ENCODE measurements at regions not wholly inside any gene's neighbourhood (a gene's known extent, or its start where the extent isn't known, plus 50 kb on each side); places are given as distances from the start of the nearest gene placed in this dataset.
"Not testable (repeated sequence)": the region's sequence is repeated elsewhere in the genome, so short reads cannot be mapped to it uniquely, and the experiment has no call there.

DNA sequence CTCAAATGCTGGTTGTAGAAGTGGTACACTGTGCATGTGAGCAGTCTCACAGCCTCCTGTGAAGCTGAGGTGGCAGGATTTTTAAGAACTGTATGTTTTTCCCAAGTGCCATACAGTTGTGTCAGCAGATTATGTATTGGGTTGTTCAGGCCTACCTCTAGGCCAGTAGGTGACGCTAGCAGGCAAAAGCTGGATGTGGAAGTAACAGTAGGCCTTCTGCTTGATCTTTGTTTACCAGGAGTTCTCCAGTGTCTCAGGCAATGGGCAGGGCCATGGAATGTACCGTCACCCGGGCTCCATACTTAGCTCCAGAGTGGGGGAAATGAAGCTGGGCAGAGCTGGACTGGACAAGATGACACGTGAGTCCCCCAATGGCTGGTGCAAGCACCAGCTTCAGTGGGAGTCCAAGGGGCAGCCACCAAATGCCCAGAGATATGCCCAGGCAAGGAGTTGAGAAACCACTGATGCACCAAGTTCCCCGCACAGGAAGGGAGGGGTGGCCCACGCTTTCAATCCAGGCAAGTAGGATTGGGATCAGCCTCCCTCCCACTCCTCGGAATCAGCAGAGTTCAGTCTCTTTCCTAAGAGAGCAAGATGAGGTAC, 289.7 kb downstream of the HTR1B start:
- DNase-seq: no peak

DNA sequence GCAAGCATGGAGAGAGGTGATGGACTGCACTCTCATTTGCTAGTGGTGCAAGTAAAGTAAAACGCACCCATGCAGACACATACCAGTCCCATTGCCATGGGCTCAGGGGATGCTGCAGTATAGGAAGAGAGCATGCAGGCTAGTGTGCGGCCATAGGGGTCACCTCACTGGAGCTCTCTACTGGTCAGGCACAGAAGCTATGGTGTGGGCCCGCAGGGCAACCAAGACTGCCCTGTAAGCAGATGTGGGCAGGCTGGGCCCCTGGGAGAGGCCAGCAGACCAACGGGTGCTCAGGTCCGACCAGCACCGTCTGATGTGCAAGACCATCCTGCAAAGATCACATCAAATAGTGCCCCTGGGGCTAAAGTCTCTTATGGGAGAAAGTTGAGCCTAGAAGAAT, 290.7 kb downstream of the HTR1B start:
- no peak for DNase-seq

DNA sequence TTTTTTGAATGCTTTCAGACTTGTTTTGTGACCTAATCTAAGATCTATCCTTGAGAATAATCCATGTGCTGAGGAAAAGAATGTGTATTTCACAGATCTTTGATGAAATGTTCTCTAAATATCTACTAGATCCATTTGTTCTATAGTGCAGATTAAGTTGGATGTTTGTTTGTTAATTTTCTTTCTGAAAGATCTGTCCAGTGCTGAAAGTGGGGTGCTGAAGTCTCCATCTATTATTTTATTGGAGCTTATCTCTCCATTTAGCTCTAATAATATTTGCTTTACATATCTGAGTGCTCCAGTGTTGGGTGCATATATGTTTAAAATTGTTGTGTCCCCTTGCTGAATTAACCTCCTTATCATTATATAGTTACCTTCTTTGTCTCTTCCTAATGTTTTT, 303.6 kb downstream of the HTR1B start:
- no peak for DNase-seq

DNA sequence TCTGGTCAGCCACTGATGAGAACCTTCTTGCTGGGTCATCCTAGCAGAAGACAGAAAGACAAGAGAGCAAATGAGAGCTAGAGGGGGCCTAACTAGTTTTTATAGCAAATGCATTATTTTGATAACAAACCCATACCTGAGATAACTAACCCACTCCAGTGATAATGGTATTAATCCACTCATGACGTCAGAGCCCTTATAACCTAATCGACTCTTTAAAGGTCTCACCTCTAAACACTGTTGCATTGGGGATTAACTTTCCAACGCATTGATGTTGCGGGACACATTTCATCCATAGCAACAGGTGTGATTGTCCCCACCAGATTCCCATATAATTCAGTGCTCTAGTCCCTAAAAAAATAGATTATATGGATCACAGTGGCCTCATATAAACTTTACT, 312.1 kb downstream of the HTR1B start:
- no peak for DNase-seq

DNA sequence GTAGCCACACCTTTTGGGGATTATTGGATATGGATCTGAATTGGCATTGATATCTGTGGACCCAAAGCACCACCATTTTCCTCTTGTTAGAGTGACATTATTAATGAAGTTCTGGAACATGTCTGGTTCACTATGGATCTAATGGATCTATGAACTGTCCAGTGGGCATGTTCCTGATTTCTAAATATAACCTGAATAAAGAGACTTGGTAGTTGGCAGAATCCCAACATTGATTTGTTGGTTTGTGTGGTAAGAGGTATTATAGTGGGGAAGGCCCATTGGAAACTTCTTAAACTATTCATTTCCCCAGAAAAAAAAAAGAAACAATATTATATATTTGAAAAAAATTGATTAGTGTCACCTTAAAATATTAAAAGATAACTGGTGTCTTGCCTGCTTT, 312.6 kb downstream of the HTR1B start:
- no peak for DNase-seq

DNA sequence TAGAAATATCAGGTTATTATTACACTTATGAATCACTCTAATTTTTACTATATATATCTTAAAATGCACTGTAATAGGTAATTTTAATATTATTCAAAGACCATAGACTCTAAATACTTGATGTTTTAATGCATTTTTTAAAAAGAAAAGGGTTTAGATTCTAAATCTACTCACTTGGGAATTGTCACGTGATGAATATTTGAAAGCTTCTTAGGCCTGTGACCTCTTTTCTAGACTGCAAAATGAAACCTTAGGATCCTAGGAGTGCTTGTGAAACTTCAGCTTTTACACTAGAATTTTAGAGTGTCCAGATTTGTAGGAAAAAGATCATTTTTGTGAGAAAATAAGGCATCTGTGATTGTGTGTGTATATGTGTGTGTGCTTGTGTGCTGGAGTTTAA, 318.0 kb downstream of the HTR1B start:
- DNase-seq: no peak

DNA sequence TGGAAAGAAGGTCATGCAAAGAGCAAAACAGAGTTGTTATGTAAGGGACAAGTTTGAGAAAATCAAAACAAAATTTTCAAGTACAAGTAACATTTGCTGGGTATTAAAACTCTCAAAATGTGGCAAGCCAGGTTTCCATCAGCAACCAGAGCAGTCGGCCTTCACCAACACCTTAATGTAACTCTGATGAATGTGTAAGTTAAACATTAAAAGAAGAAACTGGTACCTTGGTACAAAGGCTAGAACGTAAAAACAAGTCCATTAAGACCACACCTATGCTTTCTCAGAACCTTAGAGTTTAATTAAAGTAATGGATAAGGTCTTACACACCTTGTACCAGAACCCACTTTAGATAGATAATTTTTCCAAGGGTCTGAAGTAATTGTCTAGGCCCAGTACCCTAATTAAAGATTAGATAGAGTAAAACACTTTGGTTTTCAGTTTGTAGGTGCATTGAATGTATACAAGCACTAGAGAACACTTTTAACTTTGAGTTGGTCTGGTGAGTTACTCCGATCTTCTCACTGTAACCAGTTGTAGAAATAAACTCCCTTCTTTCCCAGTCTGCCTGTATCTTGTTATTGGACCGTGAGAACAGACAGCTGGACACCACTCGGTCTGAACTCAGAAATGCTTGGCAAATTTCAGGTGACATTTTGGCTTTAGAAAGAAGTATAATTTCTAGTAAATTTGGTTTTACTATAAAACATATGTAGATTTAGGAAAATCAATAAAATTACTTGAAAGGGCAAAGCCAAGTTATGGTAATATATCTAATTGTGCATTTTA, 319.4 kb downstream of the HTR1B start:
- no peak for DNase-seq

DNA sequence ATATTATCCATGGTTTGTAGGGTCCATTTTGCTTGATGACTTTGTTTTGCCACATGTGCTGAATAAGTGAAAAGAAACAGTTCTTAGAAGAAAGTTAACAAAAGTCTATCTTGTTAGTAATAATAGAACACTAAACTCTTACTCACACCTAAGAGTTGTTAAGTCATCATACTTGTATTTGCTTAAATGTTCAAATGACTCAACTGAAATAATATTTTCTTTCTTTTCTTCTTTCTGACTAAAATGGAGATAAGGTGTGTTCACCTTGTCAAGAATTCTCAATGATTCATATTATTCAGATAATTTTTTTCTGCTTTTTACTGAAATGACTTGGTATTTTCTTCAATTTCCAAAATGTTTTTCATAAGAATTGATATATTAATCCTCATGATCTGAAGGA, 327.2 kb downstream of the HTR1B start:
- DNase-seq: no peak

DNA sequence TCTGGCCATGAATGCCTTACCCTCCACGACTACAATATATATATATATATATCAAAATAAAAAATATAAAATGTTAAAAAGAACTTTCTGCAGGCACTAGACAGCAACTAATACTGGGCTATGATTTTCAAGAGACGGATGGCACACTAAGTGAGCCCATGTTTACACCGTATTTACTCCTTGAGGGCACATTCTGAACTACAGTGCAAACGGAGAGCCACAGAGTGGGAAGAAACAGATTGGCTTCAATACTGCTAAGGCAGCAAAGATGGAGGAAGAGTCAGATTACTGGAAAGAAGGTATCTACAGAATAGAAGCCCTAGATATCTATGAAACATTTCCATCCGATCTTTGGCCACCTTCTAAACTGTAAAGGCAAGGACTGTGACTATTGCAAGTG, 330.3 kb downstream of the HTR1B start:
- no peak for DNase-seq

DNA sequence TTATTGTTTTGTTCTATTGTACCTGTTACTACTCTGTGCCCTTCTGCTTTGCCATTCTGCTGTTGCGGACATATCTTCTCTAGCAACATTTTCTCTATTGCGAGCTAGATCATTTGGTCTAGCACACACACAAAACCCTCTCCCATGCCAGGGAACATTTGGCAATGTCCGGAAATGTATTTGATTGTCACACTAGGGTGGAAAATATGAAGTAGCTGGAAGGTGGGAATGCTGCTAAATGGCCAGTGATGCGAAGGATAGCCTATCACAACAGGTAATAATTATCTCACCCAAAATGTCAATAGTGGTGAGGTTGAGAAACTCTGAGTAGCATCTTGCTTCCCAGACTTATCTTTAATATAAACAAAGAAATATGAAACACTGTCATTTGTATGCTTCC, 331.9 kb downstream of the HTR1B start:
- DNase-seq: no peak

DNA sequence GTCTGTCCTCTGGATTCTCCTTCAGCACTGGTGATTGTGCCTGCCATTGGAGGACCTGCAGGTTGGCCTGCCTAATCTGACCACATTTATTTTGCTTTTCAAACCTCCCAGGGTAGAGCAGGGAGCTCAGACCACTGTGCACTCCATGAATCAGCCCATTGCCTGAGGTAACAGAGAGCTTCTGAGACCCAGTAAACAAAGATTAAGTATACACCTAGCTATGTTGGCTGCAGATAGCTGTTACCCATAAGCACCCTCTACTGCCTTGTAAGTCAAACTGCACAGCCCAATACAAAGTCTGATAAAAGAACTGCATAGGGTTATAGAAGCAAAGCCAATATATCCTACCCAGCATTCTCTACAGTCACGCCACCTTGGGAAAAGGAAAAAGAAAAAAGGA, 338.7 kb downstream of the HTR1B start:
- DNase-seq: no peak

DNA sequence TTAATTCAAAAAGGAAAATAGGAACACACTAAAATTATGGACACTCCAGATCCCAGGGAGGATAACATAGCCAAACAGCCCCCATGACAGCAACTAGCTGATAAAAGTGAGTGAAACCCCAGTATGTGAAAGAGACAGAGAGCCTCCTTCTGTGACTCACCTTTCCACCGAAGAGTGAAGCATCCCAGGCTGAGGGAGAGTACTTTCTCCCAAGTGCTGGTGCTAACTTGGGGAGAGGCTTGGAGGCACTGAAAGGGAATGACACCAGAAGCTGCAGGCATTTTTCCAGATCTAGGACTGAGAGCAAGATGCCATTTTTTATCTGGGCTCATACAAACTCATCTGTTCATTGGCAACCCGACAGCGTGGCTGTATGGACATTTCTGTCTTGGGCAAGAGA, 339.8 kb downstream of the HTR1B start:
- no peak for DNase-seq

DNA sequence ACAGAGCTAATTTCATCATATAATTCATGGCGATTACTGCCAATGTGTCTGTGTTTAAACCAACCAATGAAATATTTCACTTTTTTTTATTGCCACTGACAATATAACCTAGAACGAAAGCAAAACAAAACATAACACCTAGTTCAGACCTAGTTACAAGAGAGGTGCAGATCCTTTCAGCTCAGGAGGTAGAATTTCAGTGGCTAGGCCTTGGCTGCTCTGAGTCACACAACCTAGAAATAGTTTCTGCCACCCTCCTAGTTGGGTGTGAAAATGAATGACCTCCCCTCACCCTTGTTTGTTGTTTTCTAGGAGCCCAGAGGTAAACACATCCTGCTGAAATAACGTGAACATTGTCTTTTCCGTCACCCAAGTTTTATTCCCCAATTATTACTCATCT, 356.3 kb downstream of the HTR1B start:
- DNase-seq: no peak

DNA sequence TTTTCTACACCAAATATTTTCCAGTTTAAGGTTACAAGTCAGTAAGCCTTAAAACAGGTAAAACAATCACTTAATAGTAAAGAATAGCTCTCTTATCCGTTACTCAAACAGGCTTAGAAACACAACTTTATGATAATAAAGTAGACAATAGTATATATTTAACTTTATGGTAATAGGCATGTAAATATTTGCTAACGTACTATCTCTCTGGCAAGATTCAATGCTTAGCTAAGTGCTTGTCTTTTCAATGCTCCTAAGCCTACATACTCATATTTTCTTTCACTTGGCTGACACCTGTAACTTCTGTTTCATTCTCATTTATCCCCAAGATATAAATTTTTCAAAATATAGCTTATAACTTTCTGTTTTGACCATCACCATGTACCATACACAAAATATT, 358.2 kb downstream of the HTR1B start:
- no peak for DNase-seq

DNA sequence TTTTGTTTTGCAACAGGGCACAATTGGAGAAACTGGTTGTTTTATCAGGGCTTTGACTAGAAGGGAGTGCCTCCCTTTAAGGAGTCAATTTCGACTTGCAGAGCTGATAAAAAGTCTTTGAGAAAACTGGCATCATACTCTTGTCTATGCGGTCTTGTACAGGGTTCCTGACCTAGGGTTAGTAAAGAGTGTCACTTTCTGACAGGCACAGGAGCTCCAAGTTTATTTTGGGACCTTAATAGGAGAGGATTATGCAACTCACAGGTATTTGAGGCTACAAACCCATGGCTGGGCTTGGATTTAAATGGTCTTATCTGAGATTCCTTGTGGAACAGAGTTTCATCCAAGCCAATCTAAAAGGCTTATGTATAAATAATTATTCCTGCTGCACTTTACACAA, 365.4 kb downstream of the HTR1B start:
- DNase-seq: no peak

DNA sequence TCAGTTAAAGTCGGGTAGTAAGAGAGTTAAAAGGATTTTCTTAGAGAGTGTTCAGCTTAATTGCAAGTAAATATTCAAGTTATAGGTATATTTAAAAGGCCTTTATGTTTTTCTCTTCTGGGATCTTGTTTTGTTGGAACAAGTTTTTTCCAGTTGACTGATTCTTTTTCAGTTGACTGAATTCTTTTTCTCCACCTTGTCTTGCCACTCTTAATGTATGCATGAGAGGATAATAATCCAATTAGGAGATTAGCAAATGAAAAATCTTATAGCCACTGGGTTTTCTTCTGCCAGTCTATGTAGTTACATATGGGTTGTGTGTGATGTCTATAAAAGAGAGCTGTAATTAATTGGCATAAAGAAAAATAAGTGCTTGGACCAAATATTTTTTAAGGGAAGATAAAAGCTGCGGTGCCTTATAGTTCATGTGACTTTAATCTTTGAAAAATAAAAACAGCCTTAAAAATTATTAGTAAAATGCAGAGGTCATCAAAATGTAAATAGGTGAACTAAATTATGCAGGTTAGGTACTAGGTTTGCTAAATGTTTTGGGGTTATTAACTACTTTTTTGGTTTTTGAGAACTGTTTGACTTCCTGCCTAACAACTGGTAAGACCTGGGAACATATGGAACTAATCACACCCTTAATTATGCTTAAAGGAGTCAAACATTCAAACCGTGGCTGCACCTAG, 367.2 kb downstream of the HTR1B start:
- no peak for DNase-seq

DNA sequence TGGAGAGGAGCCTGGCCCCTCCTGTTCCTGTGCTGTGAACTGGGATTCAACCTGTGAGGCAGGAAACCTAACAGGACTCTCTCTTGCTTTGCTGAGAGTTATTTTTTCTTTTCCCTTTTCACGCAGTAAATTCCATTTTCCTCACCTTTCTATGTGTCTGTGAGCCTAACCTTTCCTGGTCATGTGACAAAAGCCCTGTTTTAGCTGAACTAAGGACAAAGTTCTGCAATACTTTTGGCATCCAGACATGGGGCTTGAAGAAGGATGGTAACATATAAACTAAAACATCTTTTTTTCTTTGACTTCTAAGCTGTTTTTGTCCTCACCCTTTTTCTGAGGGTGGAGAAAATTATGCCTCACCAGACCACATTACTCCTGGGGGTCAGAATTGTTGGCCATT, 368.5 kb downstream of the HTR1B start:
- no peak for DNase-seq

DNA sequence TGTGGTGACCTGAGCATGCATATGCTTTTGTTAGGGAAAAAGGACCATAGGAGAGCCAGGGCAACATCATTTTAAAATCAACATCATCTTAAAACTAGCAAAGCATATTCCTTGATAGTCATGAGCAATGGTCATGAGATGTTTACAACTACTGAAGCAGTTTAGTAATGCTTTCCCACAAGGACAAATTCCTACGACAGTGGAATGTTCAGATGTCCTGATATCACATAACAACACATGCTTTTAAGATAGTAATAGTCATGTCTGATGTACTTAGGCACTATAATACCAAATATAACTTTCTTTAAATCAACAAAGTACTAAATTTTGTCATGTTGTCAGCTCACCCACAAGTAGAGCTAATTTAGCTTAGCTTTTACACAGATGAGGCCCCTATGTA, 370.3 kb downstream of the HTR1B start:
- no peak for DNase-seq

DNA sequence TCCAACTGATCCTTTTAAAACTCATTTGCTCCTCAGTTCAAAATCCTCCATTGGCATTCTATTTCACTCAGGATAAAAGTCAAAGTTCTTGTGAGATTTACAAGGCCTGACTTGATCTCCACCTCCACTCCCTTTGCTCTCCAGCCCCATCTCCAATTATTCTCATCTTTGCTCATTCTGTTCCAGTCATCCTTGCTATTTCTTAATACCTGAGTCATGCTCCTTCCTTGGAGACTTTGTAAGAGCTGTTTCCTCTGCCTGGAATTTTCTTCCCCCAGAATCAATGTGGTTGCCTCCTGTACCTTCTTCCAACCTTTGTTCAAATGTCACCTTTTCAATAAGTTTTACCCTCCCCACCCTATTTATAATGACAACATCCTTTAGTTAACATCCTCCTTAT, 373.5 kb downstream of the HTR1B start:
- DNase-seq: no peak

DNA sequence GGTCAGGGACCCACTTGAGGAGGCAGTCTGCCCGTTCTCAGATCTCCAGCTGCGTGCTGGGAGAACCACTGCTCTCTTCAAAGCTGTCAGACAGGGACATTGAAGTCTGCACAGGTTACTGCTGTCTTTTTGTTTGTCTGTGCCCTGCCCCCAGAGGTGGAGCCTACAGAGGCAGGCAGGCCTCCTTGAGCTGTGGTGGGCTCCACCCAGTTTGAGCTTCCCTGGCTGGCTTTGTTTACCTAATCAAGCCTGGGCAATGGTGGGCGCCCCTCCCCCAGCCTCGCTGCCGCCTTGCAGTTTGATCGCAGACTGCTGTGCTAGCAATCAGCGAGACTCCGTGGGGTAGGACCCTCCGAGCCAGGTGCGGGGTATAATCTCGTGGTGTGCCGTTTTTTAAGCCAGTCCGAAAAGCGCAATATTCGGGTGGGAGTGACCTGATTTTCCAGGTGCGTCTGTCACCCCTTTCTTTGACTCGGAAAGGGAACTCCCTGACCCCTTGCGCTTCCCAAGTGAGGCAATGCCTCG, 375.4 kb downstream of the HTR1B start:
- not testable (repeated sequence) for DNase-seq

DNA sequence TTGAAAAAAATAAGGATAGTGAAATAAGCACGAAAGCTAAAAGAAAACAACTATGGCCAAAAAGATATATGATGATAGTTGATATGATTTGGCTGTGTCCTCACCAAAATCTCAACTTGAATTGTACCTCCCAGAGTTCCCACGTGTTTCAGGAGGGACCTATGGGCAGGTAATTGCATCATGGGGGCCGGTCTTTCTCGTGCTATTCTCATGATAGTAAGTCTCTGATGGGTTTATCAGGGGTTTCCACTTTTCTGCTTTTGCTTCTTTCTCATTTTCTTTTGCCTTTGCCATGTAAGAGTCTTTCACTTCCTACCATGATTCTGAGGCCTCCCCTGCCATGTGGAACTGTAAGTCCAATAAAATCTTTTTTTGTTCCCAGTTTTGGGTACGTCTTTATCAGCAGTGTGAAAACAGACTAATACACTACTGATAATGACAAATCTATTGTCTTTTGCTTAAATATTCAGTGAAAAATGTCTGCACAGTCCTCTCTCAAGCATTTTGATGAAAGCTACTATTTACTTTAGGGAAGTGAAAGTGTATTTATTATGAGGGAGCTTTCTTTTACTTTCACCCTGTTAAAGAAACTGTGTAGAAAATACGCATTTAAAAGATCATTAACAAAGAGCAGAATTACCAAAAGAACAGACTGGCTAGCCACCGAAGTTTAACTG, 389.1 kb downstream of the HTR1B start:
- no peak for DNase-seq

DNA sequence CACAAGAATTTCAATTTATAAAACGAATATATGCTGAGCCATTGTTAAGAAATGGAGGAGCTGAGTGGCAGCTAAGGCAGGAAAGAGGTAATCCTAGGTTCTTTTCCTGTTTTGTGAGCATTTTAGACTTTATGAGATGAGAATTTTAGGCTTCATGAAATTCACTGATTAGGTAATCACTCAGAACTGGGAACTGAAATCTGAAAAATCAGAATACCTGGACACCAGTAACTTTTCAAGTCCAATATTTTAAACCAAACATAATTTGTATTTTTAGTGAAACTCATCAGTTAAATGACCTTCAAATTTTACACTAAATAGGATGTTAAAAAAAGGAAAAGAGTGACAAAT, 389.9 kb downstream of the HTR1B start:
- DNase-seq: no peak

DNA sequence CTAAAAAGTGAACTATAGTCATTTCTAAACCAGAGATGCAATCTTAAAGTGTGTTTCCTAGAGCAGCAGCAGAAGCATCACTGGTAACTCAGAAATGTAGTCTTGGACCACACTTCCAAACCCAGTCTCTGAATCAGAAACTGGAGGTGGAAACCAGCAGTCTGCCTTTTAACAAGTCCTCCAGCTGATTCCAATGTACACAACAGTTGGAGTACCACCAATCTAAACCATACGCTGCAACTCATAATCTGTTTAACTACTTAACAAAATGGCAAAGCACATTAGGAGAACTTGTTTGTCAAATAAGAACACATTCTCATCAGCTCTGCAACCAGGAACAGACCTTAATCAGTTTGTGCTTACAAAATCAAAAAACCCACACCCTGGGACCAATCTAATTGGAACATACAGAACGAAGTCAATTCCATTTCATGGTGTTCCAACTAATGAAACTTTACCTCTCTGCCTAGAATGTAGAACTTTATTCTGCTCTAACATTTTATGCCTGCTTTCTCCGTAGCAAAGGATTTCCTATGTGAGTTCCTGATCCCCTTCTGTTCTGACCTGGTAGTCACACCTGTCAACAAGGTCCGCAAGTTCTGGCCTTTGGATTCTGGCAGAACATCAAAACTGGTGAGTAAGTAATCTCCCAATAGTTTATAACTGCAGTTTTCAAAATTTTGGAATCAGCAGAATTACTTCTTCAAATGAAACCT, 390.4 kb downstream of the HTR1B start:
- DNase-seq: no peak
